Stimulated activated CD4-positive, alpha-beta T cell treated with anti-CD3 and anti-CD28 coated beads, Interleukin-1b, Interleukin-23, amount 100 ng/mL, for 24 hours (primary cell): ENCODE measurements at regions not wholly inside any gene's neighbourhood (a gene's known extent, or its start where the extent isn't known, plus 50 kb on each side); places are given as distances from the start of the nearest gene placed in this dataset.
"Not testable (repeated sequence)": the region's sequence is repeated elsewhere in the genome, so short reads cannot be mapped to it uniquely, and the experiment has no call there.

Source experiments
- DNase-seq, 4 experiments: peaks; one replicate each; pipeline ENCODE4 v3.0.0-alpha.2; 2020; ENCODE audit warnings: low read depth in 4 of 4, low spot score in 1 of 4

GRCh38 chr1:213572912-213573647 lies 414.7 kb upstream of the PROX1 start:
- DNase-seq = no peak

GRCh38 chr1:213573648-213574009 lies 414.1 kb upstream of the PROX1 start:
- no peak for DNase-seq

GRCh38 chr1:213582976-213583567 lies 404.7 kb upstream of the PROX1 start:
- no peak for DNase-seq

DNA sequence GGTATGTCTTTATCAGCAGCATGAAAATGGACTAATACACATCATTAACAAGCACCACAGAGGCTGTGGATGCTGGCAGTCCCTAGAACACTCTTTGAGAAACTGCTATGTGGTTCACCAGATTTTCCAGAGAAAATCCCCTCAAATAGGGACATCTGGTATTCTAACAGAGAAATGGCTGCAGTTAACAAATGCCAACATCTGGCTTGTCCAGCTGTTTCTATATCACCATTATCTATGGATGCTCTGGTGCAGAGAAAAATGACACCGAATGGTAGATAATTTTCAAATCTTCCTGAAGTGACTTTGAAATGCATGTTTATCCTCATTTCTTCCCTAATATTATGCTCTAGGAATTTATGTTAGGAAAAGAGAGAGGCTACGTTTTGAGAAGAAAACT lies 403.5 kb upstream of the PROX1 start:
- DNase-seq = no peak

DNA sequence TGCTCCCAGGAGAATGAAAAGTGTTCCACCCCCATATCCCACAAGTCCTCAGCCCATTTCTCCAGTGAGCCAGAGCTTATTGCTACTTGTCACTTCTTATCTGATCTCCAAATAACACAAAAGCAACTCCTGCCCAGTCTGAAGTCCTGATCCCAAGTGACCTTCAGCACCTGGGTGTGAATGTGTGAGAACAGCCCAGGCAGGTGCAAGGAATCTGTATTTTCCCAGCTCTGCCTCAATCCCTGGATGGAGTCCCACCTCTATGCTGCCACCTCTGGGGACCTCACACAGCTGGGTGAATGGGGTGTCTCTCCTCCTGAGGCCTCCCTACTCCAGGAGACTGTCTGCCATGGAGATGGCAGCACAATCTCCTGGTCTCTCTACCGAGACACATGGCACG lies 402.4 kb upstream of the PROX1 start:
- no peak for DNase-seq

- DNase-seq = no peak
These were observed 401.7 kb upstream of the PROX1 start for GRCh38 chr1:213585959-213586586.

GRCh38 chr1:213586587-213586972 lies 401.2 kb upstream of the PROX1 start:
- no peak for DNase-seq

DNA sequence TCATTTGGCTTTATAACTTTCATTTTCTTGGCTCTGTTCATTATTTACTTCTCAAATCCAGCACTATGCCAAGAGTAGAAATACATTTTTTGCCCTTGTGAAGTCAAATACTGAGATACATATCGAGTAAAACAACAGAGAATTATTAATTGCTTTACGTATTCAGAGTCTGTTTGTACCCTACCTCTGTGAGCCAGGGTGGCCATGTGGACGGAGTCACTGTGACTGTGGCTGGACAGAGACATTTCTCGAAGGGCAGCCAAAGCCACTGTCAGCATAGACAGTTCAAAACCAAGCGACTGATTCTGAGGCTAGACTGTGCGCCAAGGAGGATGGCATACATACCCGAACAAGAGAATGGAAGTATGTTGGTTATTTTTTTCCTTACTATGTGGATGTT lies 391.0 kb upstream of the PROX1 start:
- no peak for DNase-seq

DNA sequence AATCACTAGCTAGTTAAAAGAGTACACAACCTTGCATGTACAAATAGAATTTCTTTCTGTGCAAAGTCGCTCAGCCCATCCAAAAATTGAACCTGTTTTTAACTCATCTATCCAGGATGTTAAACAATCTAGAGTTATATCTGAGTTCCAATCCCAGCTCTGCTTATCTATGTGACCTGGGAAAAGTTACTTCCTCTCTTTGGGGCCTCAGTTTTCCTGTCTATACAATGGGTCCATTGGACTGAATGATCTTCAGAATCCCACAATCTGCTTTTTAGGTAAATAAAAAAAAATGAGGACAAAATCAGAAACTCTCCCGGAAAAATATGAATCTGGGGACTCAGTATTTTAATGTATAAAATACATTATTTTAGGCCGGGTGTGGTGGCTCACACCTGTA lies 389.5 kb upstream of the PROX1 start:
- no peak for DNase-seq

- no peak for DNase-seq
These were observed 386.9 kb upstream of the PROX1 start for GRCh38 chr1:213600879-213601278.

DNA sequence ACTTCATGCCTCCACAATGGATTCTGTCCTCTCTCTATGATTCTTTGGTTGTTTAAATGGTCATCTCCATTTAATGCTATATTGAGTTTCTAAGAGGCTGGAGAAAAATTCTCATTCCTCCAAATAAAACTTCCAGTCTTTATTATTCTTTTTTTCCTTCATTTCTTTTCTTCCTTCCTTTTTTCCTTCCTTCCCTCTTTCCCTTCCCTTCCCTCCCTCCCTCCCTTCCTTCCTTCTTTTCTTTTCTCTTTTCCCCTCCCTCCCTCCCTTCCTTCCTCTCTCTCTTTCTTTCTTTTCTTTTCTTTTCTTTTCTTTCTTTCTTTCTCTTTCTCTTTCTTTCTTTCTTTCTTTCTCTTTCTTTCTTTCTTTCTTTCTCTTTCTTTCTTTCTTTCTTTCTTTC lies 386.1 kb upstream of the PROX1 start:
- DNase-seq = not testable (repeated sequence)

DNA sequence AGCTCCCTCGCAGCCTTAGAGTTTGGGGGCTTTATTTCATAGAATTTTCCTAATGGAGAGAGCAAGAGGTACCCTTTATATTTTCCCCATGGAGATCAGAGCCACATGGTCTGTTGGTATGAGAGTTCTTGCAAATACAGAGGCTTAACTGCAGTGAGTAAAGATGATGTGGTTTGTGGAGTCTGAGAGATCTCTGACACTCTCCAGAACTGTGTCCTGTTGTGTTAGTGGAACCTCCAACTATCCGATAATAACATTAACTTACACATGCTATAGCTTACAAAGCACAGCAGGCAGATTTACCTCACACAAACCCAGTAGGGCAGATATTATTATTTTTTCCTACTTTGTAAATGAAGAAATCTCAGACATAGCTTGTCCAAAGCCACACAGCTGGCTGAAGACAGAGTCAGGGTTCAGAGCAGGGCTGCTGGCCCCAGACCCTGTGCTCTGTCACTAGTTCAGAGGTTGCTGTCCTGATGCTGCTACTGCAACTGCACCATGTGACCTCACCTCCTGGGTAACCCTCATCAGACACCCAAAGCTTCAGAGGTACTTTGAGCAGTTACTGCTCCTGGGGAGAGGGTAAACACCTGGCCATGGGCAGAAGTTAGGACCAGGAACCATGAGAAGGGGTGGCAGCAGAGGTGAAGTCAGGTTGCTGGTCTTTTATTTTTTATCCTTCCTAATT lies 384.8 kb upstream of the PROX1 start:
- DNase-seq = no peak

- DNase-seq = no peak
These were observed 383.3 kb upstream of the PROX1 start for GRCh38 chr1:213604477-213604876.

DNA sequence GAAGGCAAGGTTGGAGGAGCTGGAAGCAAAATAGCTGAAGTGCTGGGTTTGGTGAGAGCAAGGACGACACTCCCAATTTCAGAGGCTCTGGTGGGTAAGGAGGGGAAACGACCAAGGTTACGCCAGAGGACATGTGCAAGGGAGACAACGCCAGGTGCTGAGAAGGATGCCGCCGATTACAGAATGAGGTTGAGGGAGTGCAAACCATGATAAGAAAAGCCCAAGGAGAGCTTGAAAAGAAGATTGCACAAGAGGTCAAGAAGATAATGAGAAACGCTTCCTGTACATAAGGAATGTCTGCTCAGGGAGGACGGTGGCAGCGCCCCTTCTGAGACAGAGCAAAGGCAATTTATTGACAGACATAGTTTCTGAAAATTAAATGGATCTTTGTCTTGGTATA lies 382.0 kb upstream of the PROX1 start:
- DNase-seq = no peak

DNA sequence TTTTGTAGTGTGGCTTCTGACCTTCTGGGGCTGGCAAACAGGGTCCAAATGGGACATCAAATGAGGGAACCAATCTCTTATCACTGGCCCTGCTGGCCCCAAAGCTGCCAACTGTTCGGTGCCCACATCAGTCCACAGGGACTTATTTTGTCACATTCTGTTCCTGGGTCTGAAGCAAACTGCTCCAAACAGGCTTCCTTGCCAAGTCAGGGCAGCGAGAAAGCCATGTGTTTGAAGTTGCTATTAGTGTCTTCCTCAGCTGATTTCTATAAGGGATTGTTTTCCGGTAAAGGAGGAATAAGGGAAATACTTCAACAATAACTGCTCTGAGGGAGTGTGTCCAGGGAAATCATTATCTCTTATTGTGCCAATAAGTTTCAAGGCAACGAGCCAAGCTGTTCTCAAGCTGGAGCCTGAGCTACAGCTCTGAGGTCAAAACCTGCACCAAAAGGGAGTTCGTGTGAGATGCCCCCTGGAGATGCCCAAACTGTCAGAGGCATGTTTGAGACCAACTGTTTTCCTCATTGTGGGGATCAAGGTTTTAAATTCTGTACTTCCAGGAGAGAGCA lies 381.4 kb upstream of the PROX1 start:
- DNase-seq = no peak

DNA sequence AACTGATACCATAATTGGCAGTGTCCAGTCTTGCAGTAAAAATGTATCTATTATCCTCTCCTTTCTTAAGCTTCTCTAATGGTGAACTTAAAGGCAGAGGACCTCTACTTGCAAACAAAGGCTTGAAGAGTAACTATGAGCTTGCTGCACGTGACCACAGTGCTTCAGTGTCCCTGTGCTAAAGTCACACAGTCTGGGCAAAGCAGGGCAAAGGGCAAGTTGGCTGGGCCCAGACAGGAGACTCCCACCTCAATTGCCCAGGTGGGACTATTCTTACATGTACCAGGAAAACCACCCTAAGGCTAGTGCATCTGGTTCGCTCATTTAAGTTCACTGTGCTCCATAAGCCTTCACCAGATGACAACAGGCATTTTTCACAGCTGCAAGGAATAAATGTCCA lies 374.2 kb upstream of the PROX1 start:
- no peak for DNase-seq

DNA sequence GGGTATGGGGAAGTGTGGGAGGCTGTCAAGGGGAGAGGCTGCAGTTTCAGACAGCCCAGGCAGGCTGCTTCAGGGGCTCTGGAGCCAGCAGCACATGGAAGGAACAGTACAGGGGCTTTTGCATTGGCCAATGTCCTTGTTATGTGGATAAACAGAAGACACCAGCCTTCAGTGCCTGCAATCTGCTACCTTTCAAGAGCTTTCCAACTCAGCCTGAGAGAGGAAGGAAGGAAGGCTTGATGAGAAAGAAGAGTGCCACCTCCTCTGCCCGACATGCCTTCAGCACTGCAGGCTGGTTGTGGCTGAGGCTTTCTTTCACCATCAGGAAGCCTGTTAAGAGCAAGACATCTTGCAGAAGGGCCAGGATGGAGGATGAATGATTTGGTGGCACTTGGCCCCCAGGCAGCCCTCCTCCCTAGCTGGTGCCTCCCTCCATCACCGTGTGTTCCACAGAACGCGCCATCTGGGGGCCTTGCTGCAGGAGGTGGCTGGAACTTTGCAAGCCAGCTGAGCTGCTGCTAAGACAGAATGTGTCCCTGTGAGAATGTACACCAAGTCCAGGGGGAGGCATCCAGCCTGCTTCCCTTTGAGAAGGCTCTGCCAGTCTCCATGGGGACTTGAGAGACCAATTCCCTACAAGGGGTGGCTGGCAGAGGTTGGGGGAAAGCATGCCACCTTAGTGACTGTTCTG lies 372.4 kb upstream of the PROX1 start:
- DNase-seq = no peak

GRCh38 chr1:213617133-213617532 lies 370.6 kb upstream of the PROX1 start:
- no peak for DNase-seq

DNA sequence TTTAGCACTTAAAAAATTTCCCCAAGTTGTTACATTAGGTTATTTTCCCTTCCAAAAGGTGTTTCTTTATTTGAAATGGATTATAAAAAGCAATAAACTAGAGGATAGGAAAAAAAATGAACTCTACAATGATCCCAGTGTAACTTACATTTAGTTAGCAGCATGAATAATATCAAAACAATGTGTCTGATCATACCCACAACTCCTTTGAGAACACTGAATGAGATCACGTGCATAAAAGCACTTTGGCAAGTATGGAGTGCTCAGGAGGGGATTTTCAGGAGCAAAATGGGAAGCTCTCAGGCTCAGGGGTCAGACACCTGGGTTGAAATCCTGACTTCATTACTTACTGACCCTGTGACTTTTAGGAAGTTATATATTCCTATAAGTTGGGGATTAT lies 369.7 kb upstream of the PROX1 start:
- DNase-seq = no peak

- DNase-seq = no peak
These were observed 368.7 kb upstream of the PROX1 start for GRCh38 chr1:213619026-213619425.

DNA sequence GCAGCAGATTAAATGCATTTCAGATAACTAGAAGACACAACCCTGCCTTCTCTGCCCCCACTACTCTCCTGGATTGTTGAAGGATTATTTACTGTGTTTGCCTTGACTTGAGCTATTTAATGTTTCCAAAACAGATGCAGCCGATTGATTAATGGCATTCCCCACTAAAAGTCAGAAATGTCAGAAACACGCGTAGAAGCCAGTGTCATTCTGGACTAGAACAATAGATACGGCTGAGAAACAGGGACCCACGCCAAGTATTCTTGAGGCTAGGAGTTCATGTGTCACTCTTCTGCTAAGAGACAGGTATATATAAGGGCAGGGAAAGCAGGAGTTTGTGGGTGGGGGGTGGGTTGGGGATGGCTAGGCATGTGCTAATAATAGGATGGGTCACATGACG lies 366.7 kb upstream of the PROX1 start:
- no peak for DNase-seq
